D721Med (cell line): ENCODE measurements at regions not wholly inside any gene's neighbourhood (a gene's known extent, or its start where the extent isn't known, plus 50 kb on each side); places are given as distances from the start of the nearest gene placed in this dataset.

Experiments
- DNase-seq: peaks from one replicate; pipeline ENCODE4 v3.0.0; 2011; ENCODE audit warnings: low spot score; ENCODE audit not compliant: insufficient read length
- FAIRE-seq: peaks from 2 replicates; lab custom pipeline; 2011; peaks lifted over from hg19 to GRCh38; lab: Jason Lieb, UNC
- CTCF ChIP-seq: IDR thresholded peaks from 2 replicates; pipeline ENCODE4 v1.5.1; 2012; ENCODE audit warnings: mild to moderate bottlenecking, control low read depth; ENCODE audit not compliant: insufficient read depth; ENCODE audit errors: missing control alignments

DNA sequence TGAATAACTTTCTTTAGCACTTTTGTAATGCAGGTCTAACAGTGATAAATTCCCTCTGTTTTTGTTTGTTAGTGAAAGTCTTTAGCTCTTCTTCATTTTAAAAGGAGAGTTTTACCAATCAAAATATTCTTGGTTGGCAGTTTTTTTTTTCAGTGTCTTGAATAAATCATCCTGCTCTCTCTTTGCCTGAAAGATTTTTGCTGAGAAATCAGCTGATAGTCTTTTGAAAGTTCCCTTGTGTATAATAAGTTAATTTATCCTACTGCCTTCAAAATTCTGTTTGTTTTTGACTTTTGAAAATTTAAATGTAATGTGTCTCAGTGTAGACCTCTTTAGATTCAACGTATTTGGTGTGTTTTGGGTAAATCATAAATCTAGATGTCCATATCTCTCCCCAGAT, 205.7 kb upstream of the NXPH2 start:
- FAIRE-seq = no peak
- TF ChIP-seq CTCF = no peak
- no peak for DNase-seq

GRCh38 chr2:138979131-138979785, 199.1 kb upstream of the NXPH2 start:
- TF ChIP-seq CTCF = no peak
- peak; percentile 95 for FAIRE-seq
- DNase-seq = peak; percentile 31

GRCh38 chr2:138974651-138975050, 194.5 kb upstream of the NXPH2 start:
- FAIRE-seq (no peak), DNase-seq (no peak)
- no peak for TF ChIP-seq CTCF

DNA sequence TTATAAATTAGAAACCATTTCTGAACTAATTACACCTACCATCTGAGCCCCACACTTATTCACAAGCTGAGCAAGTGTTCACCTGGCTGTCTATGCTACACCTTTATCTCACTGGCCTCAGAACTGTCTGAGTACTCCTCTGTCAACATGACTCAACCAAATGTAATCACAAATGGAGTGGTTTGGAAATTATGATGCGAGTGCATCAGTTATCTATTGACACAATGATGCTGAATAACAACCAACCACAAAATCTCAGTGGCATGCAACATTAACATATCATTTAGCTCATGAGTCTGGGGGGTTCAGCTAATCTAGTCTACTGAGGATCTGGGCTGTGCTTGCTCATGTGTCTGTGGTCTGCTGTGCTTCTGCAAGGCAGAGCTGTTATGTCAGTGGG, 184.2 kb upstream of the NXPH2 start:
- TF ChIP-seq CTCF = no peak
- FAIRE-seq (no peak), DNase-seq (no peak)

GRCh38 chr2:138962686-138963085, 182.5 kb upstream of the NXPH2 start:
- DNase-seq (no peak), FAIRE-seq (no peak)
- TF ChIP-seq CTCF = no peak

DNA sequence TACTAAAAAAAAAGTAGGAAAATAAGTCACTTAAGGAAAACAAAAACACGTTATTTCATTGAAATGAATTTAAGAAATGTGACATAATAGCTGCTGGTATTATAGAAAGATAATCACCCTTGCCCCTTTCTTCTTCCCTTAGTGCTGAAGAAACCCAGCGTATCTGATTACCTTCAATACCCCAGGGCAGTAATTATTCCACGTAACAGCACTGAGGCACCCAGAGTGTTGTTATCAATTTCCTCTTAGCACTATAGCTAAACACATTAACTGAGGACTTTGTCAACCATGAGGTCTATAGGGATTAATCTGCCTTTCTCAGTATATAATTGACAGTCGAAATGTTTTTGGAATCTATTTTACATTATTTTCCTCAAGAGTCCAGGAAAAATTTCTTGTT, 180.0 kb upstream of the NXPH2 start:
- DNase-seq (no peak), FAIRE-seq (no peak)
- no peak for TF ChIP-seq CTCF

DNA sequence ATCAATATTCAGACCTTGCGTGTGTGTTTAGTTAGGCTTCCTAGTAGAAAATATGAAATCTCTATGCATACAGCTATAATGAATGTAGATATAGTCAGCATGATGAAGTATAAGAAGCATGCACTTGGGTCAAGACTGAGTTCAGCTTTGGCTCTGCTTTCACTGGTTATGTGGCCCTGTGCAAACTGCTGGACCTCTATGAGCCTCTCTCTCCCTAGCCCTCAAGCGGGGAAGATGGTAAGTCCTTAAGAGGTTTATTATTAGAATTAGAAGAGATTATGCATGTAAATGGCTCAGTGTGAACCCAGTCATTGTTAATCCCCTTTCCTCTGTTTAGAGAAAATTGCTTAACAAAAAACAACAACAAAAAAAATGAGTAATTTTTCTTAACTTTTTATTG, 178.8 kb upstream of the NXPH2 start:
- peak; percentile 19 for DNase-seq
- peak; percentile 92 for FAIRE-seq
- no peak for TF ChIP-seq CTCF
